ENCODE measurements at regions not wholly inside any gene's neighbourhood (a gene's known extent, or its start where the extent isn't known, plus 50 kb on each side); places are given as distances from the start of the nearest gene placed in this dataset.

DNA sequence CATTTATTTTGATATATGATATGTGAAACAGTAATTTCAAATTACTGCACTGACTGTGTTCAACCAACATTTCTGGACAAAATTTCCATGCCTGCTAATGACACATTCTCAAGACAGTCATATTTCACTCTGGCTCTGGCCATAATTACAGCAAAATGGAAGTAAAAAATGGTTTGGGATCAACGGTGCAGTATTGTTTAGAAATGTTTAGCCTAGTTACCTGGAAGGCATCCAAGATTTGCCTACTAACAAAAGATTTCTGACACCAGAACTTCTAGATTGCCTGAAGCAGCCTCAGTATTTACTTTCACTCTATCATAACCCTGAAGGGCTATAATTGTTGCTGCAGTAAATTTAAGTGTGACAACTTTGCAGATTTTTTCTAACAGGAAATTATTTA lies 416.3 kb downstream of the PCDH10 start:
- TF ChIP-seq, protein P1, sequence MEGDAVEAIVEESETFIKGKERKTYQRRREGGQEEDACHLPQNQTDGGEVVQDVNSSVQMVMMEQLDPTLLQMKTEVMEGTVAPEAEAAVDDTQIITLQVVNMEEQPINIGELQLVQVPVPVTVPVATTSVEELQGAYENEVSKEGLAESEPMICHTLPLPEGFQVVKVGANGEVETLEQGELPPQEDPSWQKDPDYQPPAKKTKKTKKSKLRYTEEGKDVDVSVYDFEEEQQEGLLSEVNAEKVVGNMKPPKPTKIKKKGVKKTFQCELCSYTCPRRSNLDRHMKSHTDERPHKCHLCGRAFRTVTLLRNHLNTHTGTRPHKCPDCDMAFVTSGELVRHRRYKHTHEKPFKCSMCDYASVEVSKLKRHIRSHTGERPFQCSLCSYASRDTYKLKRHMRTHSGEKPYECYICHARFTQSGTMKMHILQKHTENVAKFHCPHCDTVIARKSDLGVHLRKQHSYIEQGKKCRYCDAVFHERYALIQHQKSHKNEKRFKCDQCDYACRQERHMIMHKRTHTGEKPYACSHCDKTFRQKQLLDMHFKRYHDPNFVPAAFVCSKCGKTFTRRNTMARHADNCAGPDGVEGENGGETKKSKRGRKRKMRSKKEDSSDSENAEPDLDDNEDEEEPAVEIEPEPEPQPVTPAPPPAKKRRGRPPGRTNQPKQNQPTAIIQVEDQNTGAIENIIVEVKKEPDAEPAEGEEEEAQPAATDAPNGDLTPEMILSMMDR (IDR thresholded peaks at IDR 0.05; ENCODE audit: poor library complexity, severe bottlenecking): no peak

DNA sequence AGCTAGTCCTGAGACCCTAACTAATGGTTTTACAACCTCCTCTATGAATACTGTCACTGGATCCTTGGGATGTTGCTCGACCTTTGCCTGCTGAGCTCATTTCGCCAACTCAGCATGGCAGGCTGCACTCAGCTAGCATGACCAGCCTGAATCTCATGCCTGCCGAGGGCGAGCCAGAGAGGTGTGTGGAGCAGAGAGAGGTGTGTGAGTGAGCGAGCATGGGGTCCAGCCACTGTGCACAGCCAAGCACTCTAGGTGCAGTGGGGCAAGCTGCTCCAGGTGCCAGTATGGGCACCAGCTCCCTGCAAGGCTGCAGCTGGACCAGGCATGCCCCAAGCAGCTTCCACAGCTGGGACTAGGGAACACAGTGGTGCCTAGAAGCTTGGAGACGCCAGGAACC lies 410.9 kb downstream of the PCDH10 start:
- Histone ChIP-seq H3K27ac (ENCODE audit: poor library complexity, severe bottlenecking) (no peak overlapping the region), H3K4me3 (ENCODE audit: severe bottlenecking) (no peak overlapping the region), H3K27me3 (ENCODE audit: insufficient read depth, poor library complexity, severe bottlenecking) (no peaks in the 10 kb centered on the region), H3K9me3 (ENCODE audit: severe bottlenecking) (no peaks in the 10 kb centered on the region), H3K4me1 (ENCODE audit: insufficient read depth, poor library complexity, severe bottlenecking) (peaks cover 3% of the 10 kb centered on the region), H3K36me3 (ENCODE audit: low read depth) (no peaks in the 10 kb centered on the region)
- TF ChIP-seq, protein P1 (IDR thresholded peaks at IDR 0.05; ENCODE audit: poor library complexity, severe bottlenecking): no peak
- ATAC-seq (ENCODE audit: low read depth) (no peak), DNase-seq (ENCODE audit: low spot score) (no peak)

More for the DNA sequence above, 416.3 kb downstream of the PCDH10 start:
- ATAC-seq (ENCODE audit: low read depth): peak; percentile 86
- no peak overlapping the region for H3K27ac ChIP-seq (ENCODE audit: poor library complexity, severe bottlenecking)
- no peaks in the 10 kb centered on the region for H3K36me3 ChIP-seq (ENCODE audit: low read depth)
- H3K9me3 ChIP-seq (ENCODE audit: severe bottlenecking): no peaks in the 10 kb centered on the region
- no peak overlapping the region for H3K4me3 ChIP-seq (ENCODE audit: severe bottlenecking)
- DNase-seq (ENCODE audit: low spot score): no peak
- no peaks in the 10 kb centered on the region for H3K27me3 ChIP-seq (ENCODE audit: insufficient read depth, poor library complexity, severe bottlenecking)
- H3K4me1 ChIP-seq (ENCODE audit: insufficient read depth, poor library complexity, severe bottlenecking): peaks cover 10% of the 10 kb centered on the region

- Histone ChIP-seq H3K27me3 (ENCODE audit: insufficient read depth, poor library complexity, severe bottlenecking) (no peaks in the 10 kb centered on the region), H3K27ac (ENCODE audit: poor library complexity, severe bottlenecking) (no peak overlapping the region), H3K9me3 (ENCODE audit: severe bottlenecking) (no peaks in the 10 kb centered on the region), H3K36me3 (ENCODE audit: low read depth) (no peaks in the 10 kb centered on the region), H3K4me1 (ENCODE audit: insufficient read depth, poor library complexity, severe bottlenecking) (no peaks in the 10 kb centered on the region), H3K4me3 (ENCODE audit: severe bottlenecking) (no peak overlapping the region)
- TF ChIP-seq, protein P1 (IDR thresholded peaks at IDR 0.05; ENCODE audit: poor library complexity, severe bottlenecking): no peak
- DNase-seq (ENCODE audit: low spot score) (no peak), ATAC-seq (ENCODE audit: low read depth) (no peak)
These were observed 406.6 kb downstream of the PCDH10 start for GRCh38 chr4:133555671-133556070.

GRCh38 chr4:133550436-133550835 lies 401.3 kb downstream of the PCDH10 start:
- Histone ChIP-seq H3K9me3 (ENCODE audit: severe bottlenecking) (no peaks in the 10 kb centered on the region), H3K27ac (ENCODE audit: poor library complexity, severe bottlenecking) (no peak overlapping the region), H3K27me3 (ENCODE audit: insufficient read depth, poor library complexity, severe bottlenecking) (no peaks in the 10 kb centered on the region), H3K36me3 (ENCODE audit: low read depth) (no peaks in the 10 kb centered on the region), H3K4me1 (ENCODE audit: insufficient read depth, poor library complexity, severe bottlenecking) (no peaks in the 10 kb centered on the region), H3K4me3 (ENCODE audit: severe bottlenecking) (no peak overlapping the region)
- no peak for DNase-seq (ENCODE audit: low spot score)
- TF ChIP-seq, protein P1 (IDR thresholded peaks at IDR 0.05; ENCODE audit: poor library complexity, severe bottlenecking): no peak
- ATAC-seq (ENCODE audit: low read depth): no peak

- TF ChIP-seq, protein P1 (IDR thresholded peaks at IDR 0.05; ENCODE audit: poor library complexity, severe bottlenecking): no peak
- H3K4me1 ChIP-seq (ENCODE audit: insufficient read depth, poor library complexity, severe bottlenecking): no peaks in the 10 kb centered on the region
- ATAC-seq (ENCODE audit: low read depth) (no peak), DNase-seq (ENCODE audit: low spot score) (no peak)
- no peaks in the 10 kb centered on the region for H3K9me3 ChIP-seq (ENCODE audit: severe bottlenecking)
- H3K36me3 ChIP-seq (ENCODE audit: low read depth): no peaks in the 10 kb centered on the region
- H3K4me3 ChIP-seq (ENCODE audit: severe bottlenecking): no peak overlapping the region
- no peak overlapping the region for H3K27ac ChIP-seq (ENCODE audit: poor library complexity, severe bottlenecking)
- no peaks in the 10 kb centered on the region for H3K27me3 ChIP-seq (ENCODE audit: insufficient read depth, poor library complexity, severe bottlenecking)
These were observed 395.0 kb downstream of the PCDH10 start for GRCh38 chr4:133544097-133544496.

Measured in RWPE2 (cell line).